Liver (tissue), 3 donors: ENCODE measurements at regions not wholly inside any gene's neighbourhood (a gene's known extent, or its start where the extent isn't known, plus 50 kb on each side); places are given as distances from the start of the nearest gene placed in this dataset.

ENCODE experiments used
- EGR1 ChIP-seq, 2 donors: IDR thresholded peaks; 2 replicates each; pipeline ENCODE4 v1.6.1; 2016 to 2018; ENCODE audit warnings: antibody characterized with exemption in 2 of 2, low read depth in 2 of 2
- JUND ChIP-seq, 2 donors: IDR thresholded peaks; 2 replicates each; pipeline ENCODE4 v1.6.1; 2016; ENCODE audit warnings: antibody characterized with exemption in 2 of 2
- YY1 ChIP-seq: IDR thresholded peaks from 2 replicates; pipeline ENCODE4 v1.6.1; 2016; ENCODE audit warnings: antibody characterized with exemption, mild to moderate bottlenecking
- TF ChIP-seq, protein P1 (sequence below): fragments of 150-350 bp; IDR thresholded peaks from 2 replicates; pipeline ENCODE4 v1.5.1; 2017; ENCODE audit warnings: improper control_type of control experiment, low read depth, low read length; ENCODE audit not compliant: missing input control
- donor health status: healthy.
- donor health status: healthy.

DNA sequence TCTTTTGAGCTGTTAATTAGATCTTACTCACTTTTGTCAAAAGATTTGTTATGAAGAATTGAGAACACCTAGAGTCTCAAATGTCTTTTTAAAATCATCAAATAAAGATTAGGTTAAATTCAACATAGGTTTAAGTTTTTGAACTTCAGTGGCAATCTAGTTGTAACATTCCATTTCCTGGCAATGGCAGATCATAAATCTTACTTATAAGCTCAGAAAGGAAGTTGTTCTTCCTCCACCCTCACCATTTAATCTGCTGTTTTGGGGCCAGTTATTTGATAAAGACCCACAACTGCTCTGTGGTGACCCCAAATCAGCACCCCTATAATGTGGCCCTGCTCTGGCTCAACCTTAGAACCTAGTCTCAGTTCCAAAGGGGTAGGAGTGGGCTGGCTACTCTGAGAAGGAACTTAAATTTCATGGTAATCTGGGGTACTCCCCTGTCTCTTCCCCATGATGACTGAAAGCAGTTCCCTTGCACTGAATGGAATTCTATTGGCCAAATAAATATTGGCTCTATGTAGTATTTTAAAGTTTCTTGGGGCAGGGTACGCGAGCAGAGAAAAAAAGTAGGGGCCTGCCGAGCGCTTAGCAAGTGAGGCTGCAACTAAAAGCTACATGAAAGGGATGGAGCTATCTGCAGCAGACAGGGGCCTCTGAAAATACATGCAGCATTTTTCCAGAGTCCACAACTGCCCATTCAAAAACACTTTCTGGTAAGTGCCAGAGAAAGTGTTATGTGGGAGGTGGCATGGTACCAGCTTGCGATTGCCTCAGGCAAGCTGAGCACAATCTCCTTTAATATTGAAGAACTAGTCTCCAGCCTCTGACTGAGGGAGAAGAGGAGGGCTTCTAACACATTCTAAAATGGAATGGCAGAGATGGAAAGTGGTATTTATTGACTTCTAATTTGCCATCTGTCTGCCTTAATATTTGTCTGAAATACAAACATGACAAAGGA is 103.6 kb upstream of the RASGRP1 start:
- TF ChIP-seq JUND (IDR thresholded peaks at IDR 0.05) (no peak), EGR1 (IDR thresholded peaks at IDR 0.05; ENCODE audit: low read depth in 2 of 2) (no peak), YY1 (no peak)
- TF ChIP-seq, protein P1, sequence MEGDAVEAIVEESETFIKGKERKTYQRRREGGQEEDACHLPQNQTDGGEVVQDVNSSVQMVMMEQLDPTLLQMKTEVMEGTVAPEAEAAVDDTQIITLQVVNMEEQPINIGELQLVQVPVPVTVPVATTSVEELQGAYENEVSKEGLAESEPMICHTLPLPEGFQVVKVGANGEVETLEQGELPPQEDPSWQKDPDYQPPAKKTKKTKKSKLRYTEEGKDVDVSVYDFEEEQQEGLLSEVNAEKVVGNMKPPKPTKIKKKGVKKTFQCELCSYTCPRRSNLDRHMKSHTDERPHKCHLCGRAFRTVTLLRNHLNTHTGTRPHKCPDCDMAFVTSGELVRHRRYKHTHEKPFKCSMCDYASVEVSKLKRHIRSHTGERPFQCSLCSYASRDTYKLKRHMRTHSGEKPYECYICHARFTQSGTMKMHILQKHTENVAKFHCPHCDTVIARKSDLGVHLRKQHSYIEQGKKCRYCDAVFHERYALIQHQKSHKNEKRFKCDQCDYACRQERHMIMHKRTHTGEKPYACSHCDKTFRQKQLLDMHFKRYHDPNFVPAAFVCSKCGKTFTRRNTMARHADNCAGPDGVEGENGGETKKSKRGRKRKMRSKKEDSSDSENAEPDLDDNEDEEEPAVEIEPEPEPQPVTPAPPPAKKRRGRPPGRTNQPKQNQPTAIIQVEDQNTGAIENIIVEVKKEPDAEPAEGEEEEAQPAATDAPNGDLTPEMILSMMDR = no peak
